ENCODE measurements at regions not wholly inside any gene's neighbourhood (a gene's known extent, or its start where the extent isn't known, plus 50 kb on each side); places are given as distances from the start of the nearest gene placed in this dataset.

DNA sequence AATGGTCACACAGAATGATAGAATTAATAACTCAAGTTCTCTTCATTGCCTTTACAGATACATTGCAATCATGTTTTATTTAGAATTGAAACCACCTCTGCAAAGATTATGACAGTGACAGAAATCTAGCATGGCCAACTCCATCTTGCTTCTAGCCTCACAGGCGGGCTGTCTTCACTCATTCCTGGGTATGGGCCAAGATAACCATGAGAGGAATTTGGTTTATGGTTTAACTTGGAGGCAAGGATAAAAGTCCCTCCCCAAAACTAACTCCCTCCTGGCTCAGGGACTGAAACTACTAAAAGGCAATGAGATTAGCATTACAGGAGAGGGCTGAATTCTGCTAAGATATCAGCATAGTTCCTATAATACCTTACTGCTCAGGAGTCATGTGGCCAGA, 95.2 kb upstream of the CST7 start:
- TF ChIP-seq POLR2A (IDR thresholded peaks at IDR 0.05; ENCODE audit: low read length), result no peak
- no peak for TF ChIP-seq GATA1 (IDR thresholded peaks at IDR 0.05; ENCODE audit: low read depth, low read length)

Data from erythroblast (primary cell).